ENCODE measurements at regions not wholly inside any gene's neighbourhood (a gene's known extent, or its start where the extent isn't known, plus 50 kb on each side); places are given as distances from the start of the nearest gene placed in this dataset.

- DNase-seq: no peak
These were observed 197.8 kb downstream of the TTC8 start for GRCh38 chr14:89022274-89022673.

- no peak for DNase-seq
These were observed 200.2 kb downstream of the TTC8 start for GRCh38 chr14:89024691-89025090.

- no peak for DNase-seq
These were observed 201.2 kb downstream of the TTC8 start for GRCh38 chr14:89025561-89026236.

- DNase-seq: peak; percentile 72
These were observed 202.8 kb downstream of the TTC8 start for GRCh38 chr14:89027097-89027740.

GRCh38 chr14:89028462-89029134, 204.1 kb downstream of the TTC8 start:
- DNase-seq: no peak

GRCh38 chr14:89029961-89030694, 205.7 kb downstream of the TTC8 start:
- no peak for DNase-seq

- DNase-seq: no peak
These were observed 206.5 kb downstream of the TTC8 start for GRCh38 chr14:89030921-89031320.

- DNase-seq: no peak
These were observed 207.7 kb downstream of the TTC8 start for GRCh38 chr14:89032086-89032649.

GRCh38 chr14:89033756-89034155, 209.3 kb downstream of the TTC8 start:
- DNase-seq: no peak

GRCh38 chr14:89036371-89036770, 211.9 kb downstream of the TTC8 start:
- DNase-seq: no peak

- no peak for DNase-seq
These were observed 212.6 kb downstream of the TTC8 start for GRCh38 chr14:89037065-89037464.

- no peak for DNase-seq
These were observed 215.6 kb downstream of the TTC8 start for GRCh38 chr14:89040080-89040459.

GRCh38 chr14:89040460-89041256, 216.2 kb downstream of the TTC8 start:
- DNase-seq: peak; percentile 83

GRCh38 chr14:89041257-89041582, 216.8 kb downstream of the TTC8 start:
- no peak for DNase-seq

GRCh38 chr14:89042021-89042420, 217.6 kb downstream of the TTC8 start:
- DNase-seq: no peak

GRCh38 chr14:89053303-89053702, 228.9 kb downstream of the TTC8 start:
- no peak for DNase-seq

- DNase-seq: no peak
These were observed 231.9 kb downstream of the TTC8 start for GRCh38 chr14:89056394-89056793.

- DNase-seq: no peak
These were observed 234.2 kb downstream of the TTC8 start for GRCh38 chr14:89058697-89059096.

- no peak for DNase-seq
These were observed 235.7 kb downstream of the TTC8 start for GRCh38 chr14:89060191-89060590.

- DNase-seq: no peak
These were observed 237.2 kb downstream of the TTC8 start for GRCh38 chr14:89061696-89062095.

GRCh38 chr14:89065879-89066278, 241.4 kb downstream of the TTC8 start:
- DNase-seq: no peak

GRCh38 chr14:89067293-89067972, 243.0 kb downstream of the TTC8 start:
- no peak for DNase-seq

All from activated T-cell treated with anti-CD3 and anti-CD28 coated beads, Interleukin-2, amount 50 U/mL, for 1 hour (primary cell).